ENCODE measurements at regions not wholly inside any gene's neighbourhood (a gene's known extent, or its start where the extent isn't known, plus 50 kb on each side); places are given as distances from the start of the nearest gene placed in this dataset.

DNA sequence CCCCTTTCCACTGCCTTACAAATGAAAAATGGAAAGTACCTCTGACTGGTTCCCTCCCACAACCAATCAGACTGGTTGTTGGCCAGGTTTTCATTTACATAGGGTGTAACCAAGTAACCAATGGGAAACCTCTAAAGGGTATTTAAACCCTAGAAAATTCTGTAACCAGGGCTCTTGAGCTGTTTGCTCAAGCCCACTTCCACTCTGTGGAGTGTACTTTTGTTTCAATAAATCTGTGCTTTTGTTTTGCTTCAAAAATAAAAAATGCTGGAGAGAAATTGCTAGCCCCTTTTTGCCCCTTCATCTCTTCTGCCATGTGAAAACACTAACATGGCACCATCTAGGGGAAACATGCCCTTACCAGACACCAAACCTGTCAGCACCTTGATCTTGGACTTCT lies 129.5 kb downstream of the AHR start:
- BruUV-seq (replicated peaks): no TSS peak
- Histone ChIP-seq H3K27me3 (ENCODE audit: insufficient read depth, low read length) (no peaks in the 10 kb centered on the region), H3K27ac (ENCODE audit: low read depth, low read length) (no peak overlapping the region), H3K36me3 (ENCODE audit: control insufficient read depth in 1 of 2, insufficient read depth in 2 of 2, low read length in 2 of 2) (no peaks in the 10 kb centered on the region), H3K79me2 (ENCODE audit: insufficient read depth, low read length) (no peaks in the 10 kb centered on the region), H4K20me1 (ENCODE audit: insufficient read depth) (no peaks in the 10 kb centered on the region), H3K9ac (ENCODE audit: low read length) (no peak overlapping the region), H3K4me1 (ENCODE audit: control insufficient read depth in 1 of 2, insufficient read depth in 2 of 2, low read length in 2 of 2) (no peaks in the 10 kb centered on the region), H3K9me2 (ENCODE audit: insufficient read depth) (no peaks in the 10 kb centered on the region), H3K4me2 (ENCODE audit: low read length) (no peak overlapping the region), H2AFZ (ENCODE audit: low read depth, low read length, poor library complexity, severe bottlenecking) (no peak overlapping the region), H3K4me3 (replicated peaks in 1 of 2; ENCODE audit: low read depth in 1 of 2, low read length in 2 of 2) (no peak overlapping the region), H3K9me3 (ENCODE audit: control insufficient read depth in 1 of 2, insufficient read depth in 1 of 2, low read depth in 1 of 2, low read length in 2 of 2) (peaks cover 0 to 7% of the 10 kb centered on the region in 2 experiments; a peak in 1 of 4 replicates)
- CTCF ChIA-PET: no interaction called here
- DNase-seq (ENCODE audit: low read depth, low spot score) (no peak), ATAC-seq (no peak)
- intact Hi-C loops (cut with micrococcal nuclease): no loop called here
- POLR2A ChIA-PET: no interaction called here
- TF ChIP-seq, protein P1, sequence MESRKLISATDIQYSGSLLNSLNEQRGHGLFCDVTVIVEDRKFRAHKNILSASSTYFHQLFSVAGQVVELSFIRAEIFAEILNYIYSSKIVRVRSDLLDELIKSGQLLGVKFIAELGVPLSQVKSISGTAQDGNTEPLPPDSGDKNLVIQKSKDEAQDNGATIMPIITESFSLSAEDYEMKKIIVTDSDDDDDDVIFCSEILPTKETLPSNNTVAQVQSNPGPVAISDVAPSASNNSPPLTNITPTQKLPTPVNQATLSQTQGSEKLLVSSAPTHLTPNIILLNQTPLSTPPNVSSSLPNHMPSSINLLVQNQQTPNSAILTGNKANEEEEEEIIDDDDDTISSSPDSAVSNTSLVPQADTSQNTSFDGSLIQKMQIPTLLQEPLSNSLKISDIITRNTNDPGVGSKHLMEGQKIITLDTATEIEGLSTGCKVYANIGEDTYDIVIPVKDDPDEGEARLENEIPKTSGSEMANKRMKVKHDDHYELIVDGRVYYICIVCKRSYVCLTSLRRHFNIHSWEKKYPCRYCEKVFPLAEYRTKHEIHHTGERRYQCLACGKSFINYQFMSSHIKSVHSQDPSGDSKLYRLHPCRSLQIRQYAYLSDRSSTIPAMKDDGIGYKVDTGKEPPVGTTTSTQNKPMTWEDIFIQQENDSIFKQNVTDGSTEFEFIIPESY (IDR thresholded peaks at IDR 0.05; ENCODE audit: extremely low read depth, insufficient replicate concordance, low read length): no peak
- TF ChIP-seq ELF1 (IDR thresholded peaks at IDR 0.05; ENCODE audit: borderline replicate concordance, low read depth) (no peak), RAD21 (IDR thresholded peaks at IDR 0.05; ENCODE audit: low read depth) (no peak), YY1 (IDR thresholded peaks at IDR 0.05; ENCODE audit: extremely low read depth, insufficient replicate concordance, low read depth, low read length) (no peak), EGR1 (IDR thresholded peaks at IDR 0.05; ENCODE audit: low read depth) (no peak), POLR2A (IDR thresholded peaks at IDR 0.05; ENCODE audit: borderline replicate concordance, extremely low read depth, insufficient read depth, insufficient read length) (no peak), CEBPB (IDR thresholded peaks at IDR 0.05; ENCODE audit: low read depth) (no peak), ZNF274 (IDR thresholded peaks at IDR 0.05; ENCODE audit: low read depth, low read length) (no peak), SIN3A (IDR thresholded peaks at IDR 0.05; ENCODE audit: low read depth) (no peak), TCF7L2 (IDR thresholded peaks at IDR 0.05; ENCODE audit: borderline replicate concordance, extremely low read depth, insufficient read depth, insufficient read length) (no peak), CBX3 (IDR thresholded peaks at IDR 0.05; ENCODE audit: low read depth) (no peak), ZFX (IDR thresholded peaks at IDR 0.05) (no peak), SP1 (IDR thresholded peaks at IDR 0.05; ENCODE audit: low read depth) (no peak), FOSL1 (IDR thresholded peaks at IDR 0.05; ENCODE audit: low read depth) (no peak), SRF (IDR thresholded peaks at IDR 0.05; ENCODE audit: low read depth) (no peak), JUND (IDR thresholded peaks at IDR 0.05) (no peak)
- TF ChIP-seq, protein P2, sequence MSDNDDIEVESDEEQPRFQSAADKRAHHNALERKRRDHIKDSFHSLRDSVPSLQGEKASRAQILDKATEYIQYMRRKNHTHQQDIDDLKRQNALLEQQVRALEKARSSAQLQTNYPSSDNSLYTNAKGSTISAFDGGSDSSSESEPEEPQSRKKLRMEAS (IDR thresholded peaks at IDR 0.05): no peak
- TF ChIP-seq, protein P3, sequence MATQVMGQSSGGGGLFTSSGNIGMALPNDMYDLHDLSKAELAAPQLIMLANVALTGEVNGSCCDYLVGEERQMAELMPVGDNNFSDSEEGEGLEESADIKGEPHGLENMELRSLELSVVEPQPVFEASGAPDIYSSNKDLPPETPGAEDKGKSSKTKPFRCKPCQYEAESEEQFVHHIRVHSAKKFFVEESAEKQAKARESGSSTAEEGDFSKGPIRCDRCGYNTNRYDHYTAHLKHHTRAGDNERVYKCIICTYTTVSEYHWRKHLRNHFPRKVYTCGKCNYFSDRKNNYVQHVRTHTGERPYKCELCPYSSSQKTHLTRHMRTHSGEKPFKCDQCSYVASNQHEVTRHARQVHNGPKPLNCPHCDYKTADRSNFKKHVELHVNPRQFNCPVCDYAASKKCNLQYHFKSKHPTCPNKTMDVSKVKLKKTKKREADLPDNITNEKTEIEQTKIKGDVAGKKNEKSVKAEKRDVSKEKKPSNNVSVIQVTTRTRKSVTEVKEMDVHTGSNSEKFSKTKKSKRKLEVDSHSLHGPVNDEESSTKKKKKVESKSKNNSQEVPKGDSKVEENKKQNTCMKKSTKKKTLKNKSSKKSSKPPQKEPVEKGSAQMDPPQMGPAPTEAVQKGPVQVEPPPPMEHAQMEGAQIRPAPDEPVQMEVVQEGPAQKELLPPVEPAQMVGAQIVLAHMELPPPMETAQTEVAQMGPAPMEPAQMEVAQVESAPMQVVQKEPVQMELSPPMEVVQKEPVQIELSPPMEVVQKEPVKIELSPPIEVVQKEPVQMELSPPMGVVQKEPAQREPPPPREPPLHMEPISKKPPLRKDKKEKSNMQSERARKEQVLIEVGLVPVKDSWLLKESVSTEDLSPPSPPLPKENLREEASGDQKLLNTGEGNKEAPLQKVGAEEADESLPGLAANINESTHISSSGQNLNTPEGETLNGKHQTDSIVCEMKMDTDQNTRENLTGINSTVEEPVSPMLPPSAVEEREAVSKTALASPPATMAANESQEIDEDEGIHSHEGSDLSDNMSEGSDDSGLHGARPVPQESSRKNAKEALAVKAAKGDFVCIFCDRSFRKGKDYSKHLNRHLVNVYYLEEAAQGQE (IDR thresholded peaks at IDR 0.05; ENCODE audit: low read depth): no peak
- TF ChIP-seq, protein P4, sequence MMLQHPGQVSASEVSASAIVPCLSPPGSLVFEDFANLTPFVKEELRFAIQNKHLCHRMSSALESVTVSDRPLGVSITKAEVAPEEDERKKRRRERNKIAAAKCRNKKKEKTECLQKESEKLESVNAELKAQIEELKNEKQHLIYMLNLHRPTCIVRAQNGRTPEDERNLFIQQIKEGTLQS (IDR thresholded peaks at IDR 0.05): no peak
- TF ChIP-seq, protein P5, sequence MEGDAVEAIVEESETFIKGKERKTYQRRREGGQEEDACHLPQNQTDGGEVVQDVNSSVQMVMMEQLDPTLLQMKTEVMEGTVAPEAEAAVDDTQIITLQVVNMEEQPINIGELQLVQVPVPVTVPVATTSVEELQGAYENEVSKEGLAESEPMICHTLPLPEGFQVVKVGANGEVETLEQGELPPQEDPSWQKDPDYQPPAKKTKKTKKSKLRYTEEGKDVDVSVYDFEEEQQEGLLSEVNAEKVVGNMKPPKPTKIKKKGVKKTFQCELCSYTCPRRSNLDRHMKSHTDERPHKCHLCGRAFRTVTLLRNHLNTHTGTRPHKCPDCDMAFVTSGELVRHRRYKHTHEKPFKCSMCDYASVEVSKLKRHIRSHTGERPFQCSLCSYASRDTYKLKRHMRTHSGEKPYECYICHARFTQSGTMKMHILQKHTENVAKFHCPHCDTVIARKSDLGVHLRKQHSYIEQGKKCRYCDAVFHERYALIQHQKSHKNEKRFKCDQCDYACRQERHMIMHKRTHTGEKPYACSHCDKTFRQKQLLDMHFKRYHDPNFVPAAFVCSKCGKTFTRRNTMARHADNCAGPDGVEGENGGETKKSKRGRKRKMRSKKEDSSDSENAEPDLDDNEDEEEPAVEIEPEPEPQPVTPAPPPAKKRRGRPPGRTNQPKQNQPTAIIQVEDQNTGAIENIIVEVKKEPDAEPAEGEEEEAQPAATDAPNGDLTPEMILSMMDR (IDR thresholded peaks at IDR 0.05 in 2 of 3, conservative IDR thresholded peaks at IDR 0.05 in 1 of 3; ENCODE audit: borderline replicate concordance in 1 of 3, insufficient read depth in 1 of 3, low read depth in 2 of 3, low read length in 2 of 3): no peak
- RAD21 ChIA-PET (ENCODE audit: low non-redundant PET in 1 of 2, low total read pairs in 2 of 2, uncharacterized antibody in 2 of 2, unreplicated experiment in 2 of 2): no interaction called here
